Ovary (tissue), 7 donors: ENCODE measurements at regions not wholly inside any gene's neighbourhood (a gene's known extent, or its start where the extent isn't known, plus 50 kb on each side); places are given as distances from the start of the nearest gene placed in this dataset.
A peak's percentile ranks its signal among the peaks of the same experiment; 100 is the strongest.
"Not testable (repeated sequence)": the region's sequence is repeated elsewhere in the genome, so short reads cannot be mapped to it uniquely, and the experiment has no call there.

Source experiments
- DNase-seq, 5 donors: peaks; one replicate each; pipeline ENCODE4 v3.0.0-alpha.2; 2019 to 2020
- H3K27ac ChIP-seq, 2 donors: fragments of 200-600 bp; one replicate each; pipeline versions ENCODE4 v1.5.1 to v1.8.0; 2019 to 2022
- H3K27me3 ChIP-seq: fragments of 200-600 bp; one replicate; pipeline ENCODE4 v1.8.0; 2022
- H3K36me3 ChIP-seq: fragments of 200-600 bp; sonication (generic); one replicate; pipeline ENCODE4 v1.5.1; 2019
- H3K4me1 ChIP-seq: one replicate; pipeline ENCODE4 v1.8.1; 2013; ENCODE audit warnings: mild to moderate bottlenecking, moderate library complexity; ENCODE audit not compliant: insufficient read depth
- H3K4me3 ChIP-seq: fragments of 200-600 bp; sonication (generic); one replicate; pipeline ENCODE4 v1.5.1; 2017
- H3K9me3 ChIP-seq, 2 donors: fragments of 200-600 bp in 1 of 2; sonication (generic) in 1 of 2; one replicate each; pipeline versions ENCODE4 v1.5.1 to v1.8.1; 2013 to 2019; ENCODE audit warnings: mild to moderate bottlenecking in 1 of 2, moderate library complexity in 1 of 2
- CTCF ChIP-seq, 3 donors: fragments of 450-650 bp in 2 of 3; fragments of 200-600 bp in 1 of 3; IDR thresholded peaks; one replicate each; pipeline versions ENCODE4 v1.5.1 to v1.8.0; 2016 to 2022; ENCODE audit warnings: antibody characterized with exemption in 3 of 3, mild to moderate bottlenecking in 1 of 3
- EP300 ChIP-seq: sonication (generic); formaldehyde crosslinking; IDR thresholded peaks from one replicate; pipeline ENCODE4 v1.6.1; 2017; ENCODE audit warnings: antibody characterized with exemption
- POLR2A ChIP-seq: fragments of 450-650 bp; IDR thresholded peaks from one replicate; pipeline ENCODE4 v1.6.1; 2017; ENCODE audit warnings: antibody characterized with exemption, mild to moderate bottlenecking, moderate library complexity
- WGBS, 3 donors: extraction: QIAGEN DNeasy Blood & Tissue Kit in 1 of 3; methylation state at CpG; one replicate each; pipeline versions ENCODE4 v1.1.5 to v1.1.7; 2013 to 2017; 5-methylcytosine and 5-hydroxymethylcytosine counted together
- intact Hi-C, 4 donors: fragments of 100-400 bp; cut with DNase I; formaldehyde crosslinking; loops; one replicate each; pipeline versions ENCODE4 v1.11.0 to v1.15.1; 2022 to 2023
- donor health status: DM: no; HTN: no; CAD: no; lungs with moderate emphysema.
- donor health status: DM: no; HTN: no; CAD: no.
- donor health status: Bipolar disorder and iron deficiency.
- donor health status: DM: no; HTN: no; CAD: no.
- donor health status: DM: yes; HTN: yes; CAD: no.

- H3K36me3 ChIP-seq, H3K4me1 ChIP-seq, H3K9me3 ChIP-seq, intact Hi-C loops, H3K27me3 ChIP-seq, DNase-seq, H3K4me3 ChIP-seq, H3K27ac ChIP-seq: not testable (repeated sequence)
- WGBS, 3 donors: 67 to 96% methylated on average over 1 to 2 of the region's 18 CpGs; no CpG with 5 or more reads in 1 of the 3 donors
Observed at GRCh38 chrX:10469-11458, 270.4 kb upstream of the PLCXD1 start.

GRCh38 chrX:13821-14443, 267.2 kb upstream of the PLCXD1 start:
- H3K27me3 ChIP-seq, DNase-seq, H3K36me3 ChIP-seq, H3K27ac ChIP-seq, H3K9me3 ChIP-seq, H3K4me3 ChIP-seq, intact Hi-C loops, H3K4me1 ChIP-seq: not testable (repeated sequence)
- 50 to 80% (median 63%) methylated on average over 2 to 21 of the region's 45 CpGs for WGBS, 3 donors

- H3K36me3 ChIP-seq, H3K27me3 ChIP-seq, intact Hi-C loops, H3K27ac ChIP-seq, DNase-seq, H3K4me1 ChIP-seq, H3K9me3 ChIP-seq, H3K4me3 ChIP-seq: not testable (repeated sequence)
- WGBS, 3 donors: 49 to 82% (median 77%) methylated on average over 6 to 22 of the region's 39 CpGs
Observed at GRCh38 chrX:14452-14851, 266.7 kb upstream of the PLCXD1 start.

- 29 to 37% methylated on average over 10 to 18 of the region's 47 CpGs; no CpG with 5 or more reads in 1 of the 3 donors for WGBS, 3 donors
Observed at GRCh38 chrX:18768-19454, 262.3 kb upstream of the PLCXD1 start.

GRCh38 chrX:19455-19827, 261.7 kb upstream of the PLCXD1 start:
- H3K36me3 ChIP-seq, H3K4me1 ChIP-seq, H3K9me3 ChIP-seq, H3K4me3 ChIP-seq, H3K27ac ChIP-seq, intact Hi-C loops, H3K27me3 ChIP-seq: not testable (repeated sequence)
- WGBS, 3 donors: 23% methylated on average over 13 of the region's 41 CpGs; no CpG with 5 or more reads in 2 of the 3 donors
- DNase-seq: peak in 1 of 5 donors; percentile 40

More at GRCh38 chrX:18768-19454, 262.3 kb upstream of the PLCXD1 start:
- H3K9me3 ChIP-seq, H3K27ac ChIP-seq, H3K4me3 ChIP-seq, H3K27me3 ChIP-seq, intact Hi-C loops, H3K36me3 ChIP-seq, H3K4me1 ChIP-seq: not testable (repeated sequence)
- DNase-seq: peak in 2 of 5 donors; percentile 66 to 84

- Histone ChIP-seq H3K27ac (no peak overlapping the region), H3K9me3 (no peaks in the 10 kb centered on the region), H3K4me3 (peak overlapping the region; percentile 20), H3K4me1 (peaks cover 1% of the 10 kb centered on the region), H3K36me3 (no peaks in the 10 kb centered on the region), H3K27me3 (no peaks in the 10 kb centered on the region)
- 21 to 49% (median 32%) methylated on average over 27 to 56 of the region's 56 CpGs for WGBS, 3 donors
- intact Hi-C loops: no loop called here
- peak in 1 of 5 donors; percentile 46 for DNase-seq
- TF ChIP-seq CTCF (IDR thresholded peaks at IDR 0.05): no peak
- no peak for TF ChIP-seq EP300
- no peak for TF ChIP-seq POLR2A
Observed at GRCh38 chrX:19912-20571, 261.1 kb upstream of the PLCXD1 start.

- H3K9me3 ChIP-seq, H3K27me3 ChIP-seq, intact Hi-C loops, H3K4me1 ChIP-seq, DNase-seq, H3K36me3 ChIP-seq, H3K4me3 ChIP-seq, H3K27ac ChIP-seq: not testable (repeated sequence)
- no CpG with 5 or more reads among the region's 6 CpGs for WGBS, 3 donors
Observed at GRCh38 chrX:24139-24538, 257.0 kb upstream of the PLCXD1 start.
